Muscle layer of colon (tissue), 2 donors: ENCODE measurements at regions not wholly inside any gene's neighbourhood (a gene's known extent, or its start where the extent isn't known, plus 50 kb on each side); places are given as distances from the start of the nearest gene placed in this dataset.
"Not testable (repeated sequence)": the region's sequence is repeated elsewhere in the genome, so short reads cannot be mapped to it uniquely, and the experiment has no call there.

Experiments
- H3K27ac ChIP-seq: one replicate; pipeline ENCODE4 v1.7.0; 2013; ENCODE audit warnings: low read depth, mild to moderate bottlenecking, low read length, moderate library complexity
- H3K27me3 ChIP-seq, 2 donors: one replicate each; pipeline ENCODE4 v1.7.0; 2013; ENCODE audit warnings: low read length in 2 of 2, mild to moderate bottlenecking in 2 of 2; ENCODE audit not compliant: insufficient read depth in 2 of 2, control insufficient read depth in 1 of 2
- H3K36me3 ChIP-seq: one replicate; pipeline ENCODE4 v1.7.0; 2013; ENCODE audit warnings: mild to moderate bottlenecking, low read length; ENCODE audit not compliant: insufficient read depth
- H3K4me1 ChIP-seq: one replicate; pipeline ENCODE4 v1.7.0; 2013; ENCODE audit warnings: mild to moderate bottlenecking, low read length; ENCODE audit not compliant: insufficient read depth
- H3K4me3 ChIP-seq, 2 donors: one replicate each; pipeline ENCODE4 v1.7.0; 2013; ENCODE audit warnings: low read length in 2 of 2, low read depth in 1 of 2, mild to moderate bottlenecking in 1 of 2, moderate library complexity in 1 of 2
- H3K9ac ChIP-seq: one replicate; pipeline ENCODE4 v1.7.0; 2013; ENCODE audit warnings: low read length
- H3K9me3 ChIP-seq: one replicate; pipeline ENCODE4 v1.7.0; 2013; ENCODE audit warnings: mild to moderate bottlenecking, low read length
- donor health status: abdominal sarcoma.
- donor health status: Adenocarcinoma of cecum.

- Histone ChIP-seq H3K4me1 (no peaks in the 10 kb centered on the region), H3K4me3 (no peak overlapping the region), H3K27ac (no peak overlapping the region), H3K9ac (no peak overlapping the region), H3K27me3 (no peaks in the 10 kb centered on the region), H3K9me3 (no peaks in the 10 kb centered on the region), H3K36me3 (no peaks in the 10 kb centered on the region)
These were observed 772.2 kb upstream of the SGO1 start for GRCh38 chr3:20958161-20958560.

GRCh38 chr3:20945892-20946291 lies 759.9 kb upstream of the SGO1 start:
- no peaks in the 10 kb centered on the region for H3K27me3 ChIP-seq
- no peaks in the 10 kb centered on the region for H3K4me1 ChIP-seq
- no peaks in the 10 kb centered on the region for H3K36me3 ChIP-seq
- no peaks in the 10 kb centered on the region for H3K9me3 ChIP-seq
- H3K4me3 ChIP-seq: no peak overlapping the region
- H3K9ac ChIP-seq: no peak overlapping the region
- no peak overlapping the region for H3K27ac ChIP-seq

GRCh38 chr3:20935791-20936190 lies 749.8 kb upstream of the SGO1 start:
- Histone ChIP-seq H3K9ac (no peak overlapping the region), H3K27ac (no peak overlapping the region), H3K36me3 (no peaks in the 10 kb centered on the region), H3K27me3 (no peaks in the 10 kb centered on the region), H3K9me3 (no peaks in the 10 kb centered on the region), H3K4me1 (no peaks in the 10 kb centered on the region), H3K4me3 (no peak overlapping the region)

GRCh38 chr3:20931834-20932233 lies 745.8 kb upstream of the SGO1 start:
- Histone ChIP-seq H3K27me3 (no peaks in the 10 kb centered on the region), H3K4me3 (no peak overlapping the region), H3K9ac (no peak overlapping the region), H3K4me1 (no peaks in the 10 kb centered on the region), H3K36me3 (no peaks in the 10 kb centered on the region), H3K27ac (no peak overlapping the region), H3K9me3 (no peaks in the 10 kb centered on the region)

- Histone ChIP-seq H3K27ac (no peak overlapping the region), H3K4me3 (no peak overlapping the region), H3K36me3 (no peaks in the 10 kb centered on the region), H3K9me3 (no peaks in the 10 kb centered on the region), H3K4me1 (no peaks in the 10 kb centered on the region), H3K9ac (no peak overlapping the region), H3K27me3 (no peaks in the 10 kb centered on the region)
These were observed 744.0 kb upstream of the SGO1 start for GRCh38 chr3:20930034-20930433.

GRCh38 chr3:20924646-20925385 lies 738.8 kb upstream of the SGO1 start:
- no peak overlapping the region for H3K4me3 ChIP-seq
- H3K9ac ChIP-seq: no peak overlapping the region
- no peaks in the 10 kb centered on the region for H3K4me1 ChIP-seq
- no peaks in the 10 kb centered on the region for H3K36me3 ChIP-seq
- no peaks in the 10 kb centered on the region for H3K9me3 ChIP-seq
- H3K27me3 ChIP-seq: no peaks in the 10 kb centered on the region
- no peak overlapping the region for H3K27ac ChIP-seq

GRCh38 chr3:20921112-20921511 lies 735.1 kb upstream of the SGO1 start:
- H3K9me3 ChIP-seq, H3K36me3 ChIP-seq, H3K4me3 ChIP-seq, H3K27ac ChIP-seq, H3K27me3 ChIP-seq, H3K9ac ChIP-seq, H3K4me1 ChIP-seq: not testable (repeated sequence)

- no peaks in the 10 kb centered on the region for H3K4me1 ChIP-seq
- H3K4me3 ChIP-seq: no peak overlapping the region
- H3K36me3 ChIP-seq: no peaks in the 10 kb centered on the region
- H3K27me3 ChIP-seq: no peaks in the 10 kb centered on the region
- H3K9me3 ChIP-seq: no peaks in the 10 kb centered on the region
- H3K9ac ChIP-seq: no peak overlapping the region
- no peak overlapping the region for H3K27ac ChIP-seq
These were observed 731.1 kb upstream of the SGO1 start for GRCh38 chr3:20916951-20917606.

- no peaks in the 10 kb centered on the region for H3K36me3 ChIP-seq
- no peaks in the 10 kb centered on the region for H3K27me3 ChIP-seq
- no peaks in the 10 kb centered on the region for H3K4me1 ChIP-seq
- no peaks in the 10 kb centered on the region for H3K9me3 ChIP-seq
- H3K27ac ChIP-seq: no peak overlapping the region
- H3K9ac ChIP-seq: no peak overlapping the region
- H3K4me3 ChIP-seq: no peak overlapping the region
These were observed 728.3 kb upstream of the SGO1 start for GRCh38 chr3:20914310-20914709.

- Histone ChIP-seq H3K27ac (no peak overlapping the region), H3K4me3 (no peak overlapping the region), H3K36me3 (no peaks in the 10 kb centered on the region), H3K9me3 (no peaks in the 10 kb centered on the region), H3K27me3 (no peaks in the 10 kb centered on the region), H3K9ac (no peak overlapping the region), H3K4me1 (no peaks in the 10 kb centered on the region)
These were observed 726.4 kb upstream of the SGO1 start for GRCh38 chr3:20912406-20912805.

- Histone ChIP-seq H3K27me3 (no peaks in the 10 kb centered on the region), H3K9me3 (no peaks in the 10 kb centered on the region), H3K9ac (no peak overlapping the region), H3K27ac (no peak overlapping the region), H3K4me3 (no peak overlapping the region), H3K4me1 (no peaks in the 10 kb centered on the region), H3K36me3 (no peaks in the 10 kb centered on the region)
These were observed 723.5 kb upstream of the SGO1 start for GRCh38 chr3:20909511-20909910.
